HG02884 (cell line): ENCODE measurements at regions not wholly inside any gene's neighbourhood (a gene's known extent, or its start where the extent isn't known, plus 50 kb on each side); places are given as distances from the start of the nearest gene placed in this dataset.
A peak's percentile ranks its signal among the peaks of the same experiment; 100 is the strongest.
"Not testable (repeated sequence)": the region's sequence is repeated elsewhere in the genome, so short reads cannot be mapped to it uniquely, and the experiment has no call there.

Experiments
- ATAC-seq: cut with Tn5 transposase; IDR thresholded peaks from one replicate; pipeline ENCODE4 v1.9.1; 2021; ENCODE audit warnings: mild to moderate bottlenecking, moderate library complexity; ENCODE audit not compliant: unreplicated experiment

DNA sequence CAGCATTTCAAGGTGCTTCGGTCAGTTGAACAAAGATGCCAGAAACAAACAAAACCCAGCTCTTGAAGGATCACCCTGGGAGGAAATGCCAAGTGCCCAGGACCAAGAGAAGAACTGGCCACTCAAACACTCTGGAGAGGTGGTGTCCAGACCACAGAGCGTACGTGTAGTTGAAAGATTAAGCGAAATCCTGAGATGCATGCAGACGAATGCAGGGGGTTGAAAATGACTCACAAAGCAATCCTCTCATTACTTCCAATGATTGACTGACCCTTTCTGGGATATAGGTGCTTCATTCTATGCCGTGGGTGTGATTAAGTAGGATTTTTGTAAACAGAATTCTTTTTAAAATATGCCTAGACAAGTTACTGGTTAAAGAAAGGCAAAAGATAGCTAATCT lies 71.5 kb upstream of the ATXN1 start:
- no peak for ATAC-seq

DNA sequence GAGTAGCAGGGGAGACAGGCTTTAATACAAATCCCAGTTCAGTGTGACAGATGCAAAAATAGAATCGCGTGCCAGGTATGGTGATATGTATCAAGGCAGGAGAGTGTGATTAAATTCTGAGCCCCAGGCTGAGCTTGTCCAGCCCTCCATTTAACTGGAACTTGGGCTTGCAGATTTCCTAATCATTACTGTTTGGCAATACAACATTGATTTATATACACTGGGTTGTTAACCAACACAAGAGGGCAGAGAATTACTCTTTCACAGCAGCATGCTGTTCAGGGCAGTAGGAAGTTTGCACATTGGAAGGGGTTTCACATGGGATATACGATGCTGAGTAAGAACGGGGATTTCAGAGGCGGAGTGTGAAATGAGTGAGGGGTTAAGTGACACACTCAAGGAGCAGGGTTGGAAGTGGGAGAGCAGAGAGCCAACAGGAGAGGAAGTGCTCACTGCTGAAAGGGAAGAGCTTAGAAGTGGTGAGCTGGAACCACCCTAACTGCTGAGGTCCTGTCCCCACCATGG lies 70.8 kb upstream of the ATXN1 start:
- no peak for ATAC-seq

DNA sequence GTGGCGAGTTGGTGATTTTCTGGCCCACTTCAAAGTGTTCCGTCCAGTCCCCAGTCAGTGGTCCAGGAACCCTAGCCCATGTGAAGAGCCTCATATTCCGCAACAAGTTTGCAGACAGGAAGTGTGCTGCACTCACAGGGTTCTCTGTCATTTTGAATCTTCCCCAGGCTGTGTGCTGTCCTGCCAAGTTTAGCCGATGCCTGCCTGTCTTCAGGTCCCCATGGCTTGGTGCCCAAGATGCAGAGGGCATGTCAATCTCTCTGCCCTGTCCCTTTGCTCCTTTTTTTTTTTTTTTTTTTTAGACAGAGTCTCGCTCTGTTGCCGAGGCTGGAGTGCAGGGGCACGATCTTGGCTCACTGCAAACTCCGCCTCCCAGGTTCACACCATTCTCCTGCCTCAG lies 69.9 kb upstream of the ATXN1 start:
- ATAC-seq, result no peak

DNA sequence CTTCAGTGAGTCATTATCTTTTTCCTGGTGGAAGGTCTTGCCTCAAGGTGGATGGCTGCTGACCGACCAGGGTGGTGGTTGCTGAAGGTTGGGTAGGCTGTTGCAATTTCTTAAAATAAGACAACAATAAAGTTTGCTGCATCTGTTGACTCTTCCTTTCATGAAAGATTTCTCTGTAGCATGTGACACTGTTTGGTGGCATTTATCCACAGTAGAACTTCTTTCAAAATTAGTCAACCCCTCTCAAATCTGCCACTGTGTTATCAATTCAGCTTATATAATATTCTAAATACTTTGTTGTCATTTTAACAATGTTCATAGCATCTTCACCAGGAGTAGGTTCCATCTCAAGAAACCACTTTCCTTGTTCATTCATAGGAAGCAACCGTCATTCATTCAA lies 66.8 kb upstream of the ATXN1 start:
- no peak for ATAC-seq

DNA sequence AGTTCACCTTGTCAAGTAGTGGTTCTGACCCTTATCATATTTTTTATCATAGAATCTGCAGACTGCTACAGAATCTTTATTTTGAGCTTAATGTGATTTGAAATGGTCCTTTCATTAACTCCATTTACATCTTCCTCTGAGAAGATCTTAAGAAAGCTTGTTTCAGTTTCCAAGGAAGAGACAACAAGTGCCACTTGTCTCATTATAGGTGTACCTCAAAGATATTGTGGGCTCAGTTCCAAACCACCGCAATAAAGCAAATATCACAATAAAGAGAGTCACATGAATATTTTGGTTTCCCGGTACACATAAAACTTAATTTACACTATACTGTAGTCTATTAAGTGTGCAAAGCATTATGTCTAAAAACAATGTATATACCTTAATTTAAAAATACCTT lies 66.4 kb upstream of the ATXN1 start:
- no peak for ATAC-seq

DNA sequence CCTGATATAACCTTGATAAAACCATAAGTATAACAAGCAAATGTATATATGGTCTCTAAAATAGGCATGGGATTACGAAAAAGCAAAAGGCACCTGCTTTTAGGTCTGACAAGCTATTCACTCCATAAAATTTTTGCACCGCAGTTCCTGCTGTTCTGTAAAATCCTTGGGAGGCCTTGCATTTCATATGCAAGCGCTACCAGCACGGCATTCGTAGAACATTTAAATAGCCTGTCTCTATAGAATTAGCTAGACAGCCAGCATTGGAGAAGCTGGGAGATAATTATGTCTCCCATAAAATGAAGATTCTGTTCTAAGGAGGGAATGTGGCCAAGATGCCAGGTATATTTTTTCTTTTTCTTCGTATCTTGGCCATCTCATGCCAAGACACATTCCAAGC lies 64.5 kb upstream of the ATXN1 start:
- ATAC-seq, result no peak

DNA sequence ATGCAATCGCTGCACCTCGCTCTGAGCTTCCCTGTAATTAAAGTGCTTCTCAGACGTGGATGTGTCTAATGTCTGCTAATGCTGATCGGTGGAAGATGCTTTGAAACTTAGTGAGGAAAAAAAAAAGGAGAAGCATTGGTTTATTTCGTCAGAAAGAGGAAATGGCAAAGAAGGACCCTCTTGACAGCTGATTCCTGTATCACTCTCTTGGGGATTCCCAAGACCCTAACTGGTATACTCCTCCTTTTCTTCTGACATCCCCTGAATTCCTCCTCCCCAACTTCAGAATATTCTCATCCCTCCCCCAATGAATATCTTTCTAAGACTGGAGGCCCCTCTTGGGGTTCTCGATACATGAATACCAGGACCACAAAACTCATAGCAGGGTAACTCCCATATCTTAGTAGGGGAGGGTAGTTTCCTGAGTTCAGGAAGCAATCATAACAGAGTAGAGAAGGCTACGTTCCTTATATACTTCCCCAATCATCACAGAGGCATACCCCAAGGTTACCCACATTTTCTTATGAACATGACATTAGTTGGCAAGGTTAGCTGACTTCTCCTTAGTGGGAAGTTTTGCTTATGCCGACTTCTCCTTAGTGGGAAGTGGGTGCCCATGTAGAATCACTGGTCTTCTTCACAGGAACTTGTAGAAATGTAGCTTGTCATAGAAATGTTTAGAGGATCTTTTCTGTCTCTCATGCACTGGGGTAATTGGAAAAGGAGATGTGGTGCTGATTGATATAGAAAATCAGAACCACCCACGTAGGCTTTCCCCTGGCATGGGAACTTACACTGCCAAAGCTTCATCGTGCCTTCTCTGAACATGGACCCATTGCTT lies 63.8 kb upstream of the ATXN1 start:
- ATAC-seq, result peak; percentile 46

DNA sequence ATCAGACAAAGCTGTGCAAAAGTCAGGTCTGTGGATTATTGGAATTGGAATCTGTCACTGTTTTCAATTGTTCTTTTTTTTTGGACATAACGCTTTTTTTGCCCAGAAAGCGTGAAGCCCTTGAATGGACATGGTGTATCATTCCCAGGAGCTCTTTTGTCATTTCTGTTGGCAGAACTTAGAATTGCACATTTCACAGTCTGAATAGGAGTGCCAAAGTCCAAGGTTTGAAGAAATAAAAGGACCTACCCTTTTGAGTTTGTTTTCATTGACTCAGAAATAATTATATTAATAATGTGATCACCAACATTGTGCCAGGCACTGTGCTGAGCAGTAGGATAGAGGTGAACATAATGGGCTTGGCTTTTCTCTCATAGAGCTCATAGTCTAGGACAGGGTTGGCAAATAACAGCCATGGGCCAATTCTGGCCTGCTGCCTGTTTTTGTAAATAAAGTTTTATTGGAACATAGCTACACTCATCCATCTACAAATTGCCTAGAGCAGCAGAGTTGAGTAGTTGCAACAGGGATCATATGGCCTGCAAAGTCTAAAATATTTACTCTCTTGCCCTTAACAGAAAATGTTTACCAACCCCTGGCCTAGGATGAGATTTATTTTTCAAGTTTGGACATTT lies 62.6 kb upstream of the ATXN1 start:
- ATAC-seq, result no peak

DNA sequence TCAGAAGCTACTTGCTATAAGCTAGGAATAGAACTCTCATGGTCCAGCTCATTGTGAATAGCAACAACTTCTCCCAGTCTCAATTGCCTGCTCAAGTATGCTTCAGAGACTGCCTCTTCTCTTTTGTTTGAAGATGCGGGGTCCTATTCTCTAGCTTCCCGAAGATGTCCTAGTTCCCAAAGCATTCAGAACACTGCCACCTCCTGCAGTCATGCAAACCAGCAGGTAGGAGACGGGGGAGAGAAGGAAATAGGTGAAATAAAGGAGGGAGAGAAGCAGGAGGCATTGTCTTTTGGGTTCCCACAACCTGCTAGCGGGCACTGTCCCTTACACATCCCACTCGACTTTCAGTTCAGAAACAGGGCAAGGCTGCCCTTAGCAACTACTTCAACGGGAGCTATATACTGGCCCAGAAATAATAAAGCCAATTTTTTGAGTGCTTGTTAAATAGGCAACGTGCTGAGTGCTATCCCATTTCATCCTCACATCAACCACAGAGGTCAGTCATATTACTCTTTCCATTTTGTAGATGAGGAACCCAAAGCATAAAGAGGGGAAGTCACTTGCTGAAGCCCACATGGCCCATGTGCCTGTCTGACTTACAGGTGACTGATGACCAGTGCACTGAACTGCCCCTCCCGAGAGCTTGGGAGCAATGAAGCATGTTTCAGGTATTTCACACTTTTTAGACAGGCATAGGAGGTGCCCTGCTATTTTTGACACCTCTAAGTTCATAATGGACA lies 61.9 kb upstream of the ATXN1 start:
- no peak for ATAC-seq

DNA sequence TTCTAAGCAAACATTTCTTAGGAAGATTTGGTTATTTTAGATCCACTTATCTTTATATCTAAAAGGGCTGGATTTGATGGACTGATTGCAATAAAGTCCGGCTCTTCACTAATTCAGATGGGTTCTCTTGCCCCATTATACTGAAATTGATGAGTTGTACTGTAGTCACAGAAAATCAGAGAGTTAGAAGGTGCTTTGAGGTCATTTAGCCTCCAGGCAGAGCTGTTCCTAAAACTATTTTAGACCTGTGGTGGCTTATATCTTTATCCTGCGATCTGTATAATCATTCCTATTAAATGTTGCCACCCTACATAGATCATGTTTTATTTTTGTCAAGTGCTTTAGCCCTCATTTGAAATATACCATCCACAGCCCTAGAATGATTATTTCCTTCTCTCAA lies 61.3 kb upstream of the ATXN1 start:
- ATAC-seq, result no peak

DNA sequence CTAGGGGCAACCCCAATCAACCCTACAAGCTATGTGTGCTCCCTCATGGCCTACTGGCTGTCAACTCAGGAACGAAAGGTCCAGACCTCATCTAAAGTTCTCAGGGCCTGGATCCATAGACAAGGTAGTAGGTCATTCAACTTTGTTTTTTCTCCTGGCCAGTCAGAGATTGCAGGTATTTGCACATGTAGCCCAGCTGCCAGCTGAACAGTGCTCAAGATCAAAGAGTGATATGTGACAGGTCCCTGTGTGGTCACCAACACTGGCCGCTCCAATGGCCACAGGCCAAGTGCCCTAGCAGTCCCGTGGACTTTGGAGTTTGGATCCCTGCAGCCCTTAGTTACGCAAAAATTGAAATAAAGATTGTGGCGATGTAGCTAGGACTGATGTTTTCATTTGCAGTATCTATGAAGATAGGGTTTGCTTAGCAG lies 60.6 kb upstream of the ATXN1 start:
- ATAC-seq, result no peak

DNA sequence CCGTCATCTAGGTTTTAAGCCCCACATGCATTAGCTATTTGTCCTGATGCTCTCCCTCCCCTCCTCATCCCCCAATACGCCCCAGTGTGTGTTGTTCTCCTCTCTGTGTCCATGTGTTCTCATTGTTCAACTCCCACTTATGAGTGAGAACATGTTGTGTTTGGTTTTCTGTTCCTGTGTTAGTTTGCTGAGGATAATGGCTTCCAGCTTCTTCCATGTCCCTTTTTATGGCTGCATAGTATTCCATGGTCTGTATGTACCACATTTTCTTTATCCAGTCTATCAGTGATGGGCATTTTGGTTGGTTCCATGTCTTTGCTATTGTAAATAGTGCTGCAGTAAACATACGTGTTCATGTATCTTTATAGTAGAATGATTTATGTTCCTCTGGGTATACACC lies 59.0 kb upstream of the ATXN1 start:
- not testable (repeated sequence) for ATAC-seq

DNA sequence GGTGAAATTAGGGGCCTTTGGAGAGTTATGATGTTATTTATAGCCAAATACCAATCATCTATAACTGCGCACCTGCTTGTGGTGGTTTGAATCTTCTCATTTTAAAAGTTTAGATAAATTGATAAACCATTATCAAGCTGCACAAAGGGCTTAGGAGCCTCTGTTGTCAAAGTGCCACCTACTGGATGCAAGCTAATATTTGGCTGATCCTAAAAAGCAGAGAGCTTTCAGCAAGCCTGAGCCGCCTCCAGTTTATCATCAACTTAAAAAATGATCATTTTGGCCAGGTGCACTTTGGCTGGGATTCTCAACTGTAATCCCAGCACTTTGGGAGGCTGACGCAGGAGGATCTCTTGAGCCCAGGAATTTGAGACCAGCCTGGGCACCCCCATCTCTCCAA lies 58.5 kb upstream of the ATXN1 start:
- no peak for ATAC-seq

DNA sequence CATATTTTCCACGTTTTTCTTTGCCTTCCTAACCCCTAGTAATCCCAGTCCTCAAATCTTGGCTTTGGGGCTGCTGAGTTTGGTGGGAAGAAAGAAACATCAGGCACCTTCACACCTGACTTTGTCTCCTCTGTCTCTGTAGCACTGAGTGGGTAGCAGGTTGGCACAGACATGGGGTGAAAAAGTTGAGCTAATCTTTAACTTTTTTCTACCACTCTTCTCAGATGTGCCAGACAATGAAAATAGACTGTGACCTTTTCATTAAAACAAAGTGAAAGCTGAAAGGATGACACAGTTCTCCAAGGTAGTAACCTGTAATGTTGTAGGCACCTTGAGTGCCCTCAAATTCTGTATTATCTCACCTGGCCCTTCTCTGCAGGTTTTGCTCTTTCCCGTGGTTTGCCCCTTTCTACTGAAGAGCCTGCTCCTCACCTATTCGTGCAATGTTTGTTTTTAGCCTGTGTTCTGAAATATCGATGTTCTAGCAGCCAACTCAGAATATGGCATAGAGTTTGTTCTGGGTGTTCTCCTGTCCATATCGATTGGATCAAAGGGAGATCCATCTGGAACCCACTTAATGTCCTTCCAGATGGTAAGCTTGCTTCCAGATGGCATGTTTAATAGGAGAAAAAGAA lies 57.8 kb upstream of the ATXN1 start:
- ATAC-seq, result no peak

DNA sequence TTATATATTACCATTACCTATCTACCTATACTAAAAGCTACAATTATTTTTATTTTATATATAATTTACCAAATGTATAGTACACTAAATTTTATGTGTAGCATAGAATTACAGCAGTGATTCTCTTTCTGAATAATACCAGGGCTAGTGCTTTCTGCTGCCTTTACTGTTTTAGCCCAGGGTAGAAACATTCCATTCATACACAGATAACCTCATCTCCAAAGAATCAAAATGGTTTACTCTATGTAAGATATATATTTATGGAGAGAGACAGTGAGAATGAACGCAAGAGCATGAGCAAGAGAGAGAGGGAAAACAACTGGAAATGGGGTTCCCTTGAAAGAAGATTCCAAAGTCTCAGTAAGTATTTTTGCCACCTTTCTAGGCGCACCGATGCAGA lies 56.3 kb upstream of the ATXN1 start:
- no peak for ATAC-seq

DNA sequence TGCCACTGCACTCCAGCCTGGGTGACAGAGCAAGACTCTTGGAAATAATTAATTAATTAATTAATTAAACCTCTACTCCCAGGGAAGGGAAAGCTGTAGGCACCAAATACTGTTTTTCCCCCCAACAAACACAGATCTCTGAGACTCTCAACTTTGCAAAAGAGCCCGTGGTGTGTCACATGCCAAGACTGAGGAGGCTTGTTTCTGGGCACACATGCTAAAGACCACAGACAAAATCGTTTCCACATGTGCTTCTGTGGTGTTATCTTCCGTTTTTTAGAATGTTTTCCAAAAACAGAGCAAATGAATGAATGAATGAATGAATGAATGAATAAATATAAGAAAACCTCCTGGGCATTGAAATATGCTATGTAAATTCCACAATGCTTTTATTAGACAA lies 55.6 kb upstream of the ATXN1 start:
- ATAC-seq, result no peak

DNA sequence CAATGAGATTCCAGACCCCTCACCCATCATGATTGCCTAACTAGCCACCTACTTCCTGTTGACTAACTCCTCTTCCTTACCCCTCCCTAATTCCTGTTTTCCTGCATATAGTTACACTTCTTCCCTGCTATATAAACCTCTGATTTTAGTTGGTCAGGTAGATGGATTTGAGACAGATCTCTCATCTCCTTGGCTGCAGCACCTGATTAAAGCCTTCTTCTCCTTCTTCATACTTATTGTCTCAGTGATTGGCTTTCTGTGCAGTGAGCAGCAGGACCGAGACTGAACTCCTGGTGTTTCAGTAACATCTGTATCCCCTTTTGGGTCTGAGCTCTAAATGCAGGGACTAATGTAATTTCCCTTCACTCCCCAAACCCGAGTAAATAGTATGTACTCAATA lies 51.7 kb upstream of the ATXN1 start:
- ATAC-seq, result no peak

DNA sequence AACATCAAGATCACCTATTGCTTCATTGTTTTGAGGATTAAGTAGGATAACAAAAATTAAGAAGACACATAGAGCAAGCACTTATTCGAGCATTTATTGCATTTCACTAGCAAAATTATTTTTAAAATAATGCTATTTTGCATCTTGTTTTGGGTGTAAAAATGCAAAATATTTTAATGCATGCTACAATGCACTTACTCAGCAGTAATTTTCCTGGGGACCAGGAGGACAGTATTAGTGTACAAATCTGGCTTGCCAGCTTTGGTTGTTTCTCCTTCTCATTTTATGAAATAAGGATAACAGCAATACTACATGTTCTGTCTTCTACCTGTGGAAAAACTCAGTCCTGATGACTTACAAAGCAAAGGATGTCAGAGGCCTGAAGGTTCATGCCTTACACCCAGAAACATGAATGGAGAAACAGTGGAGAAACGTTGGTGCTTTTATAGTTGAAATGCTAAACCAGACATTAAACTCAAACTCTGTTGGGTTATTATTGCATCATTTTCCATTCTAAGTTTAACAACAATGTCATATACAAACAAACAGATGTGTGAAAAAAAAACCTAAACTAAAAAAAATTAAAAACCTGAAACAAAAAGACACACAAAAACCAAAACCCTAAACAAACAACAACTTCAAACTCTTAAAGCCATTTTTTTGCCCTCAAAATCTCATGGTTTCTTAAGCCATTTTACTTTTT lies 50.2 kb upstream of the ATXN1 start:
- no peak for ATAC-seq
